HuH-7.5 (cell line): ENCODE measurements at regions not wholly inside any gene's neighbourhood (a gene's known extent, or its start where the extent isn't known, plus 50 kb on each side); places are given as distances from the start of the nearest gene placed in this dataset.

Experiments used
- DNase-seq: peaks from one replicate; pipeline ENCODE4 v3.0.0; 2011; ENCODE audit warnings: low spot score

GRCh38 chr1:184322253-184322652 lies 64.6 kb upstream of the C1orf21 start:
- no peak for DNase-seq

- no peak for DNase-seq
These were observed 61.9 kb upstream of the C1orf21 start for GRCh38 chr1:184324972-184325371.

- DNase-seq = no peak
These were observed 60.6 kb upstream of the C1orf21 start for GRCh38 chr1:184326278-184326677.

- DNase-seq = no peak
These were observed 57.4 kb upstream of the C1orf21 start for GRCh38 chr1:184329245-184329953.

GRCh38 chr1:184329962-184330868 lies 56.6 kb upstream of the C1orf21 start:
- no peak for DNase-seq

GRCh38 chr1:184330875-184331274 lies 56.0 kb upstream of the C1orf21 start:
- no peak for DNase-seq
